NCI-H345 (cell line): ENCODE measurements at regions not wholly inside any gene's neighbourhood (a gene's known extent, or its start where the extent isn't known, plus 50 kb on each side); places are given as distances from the start of the nearest gene placed in this dataset.

Experiments used
- DNase-seq: peaks from one replicate; lab custom pipeline; 2025; lab: John Stamatoyannopoulos, UW

DNA sequence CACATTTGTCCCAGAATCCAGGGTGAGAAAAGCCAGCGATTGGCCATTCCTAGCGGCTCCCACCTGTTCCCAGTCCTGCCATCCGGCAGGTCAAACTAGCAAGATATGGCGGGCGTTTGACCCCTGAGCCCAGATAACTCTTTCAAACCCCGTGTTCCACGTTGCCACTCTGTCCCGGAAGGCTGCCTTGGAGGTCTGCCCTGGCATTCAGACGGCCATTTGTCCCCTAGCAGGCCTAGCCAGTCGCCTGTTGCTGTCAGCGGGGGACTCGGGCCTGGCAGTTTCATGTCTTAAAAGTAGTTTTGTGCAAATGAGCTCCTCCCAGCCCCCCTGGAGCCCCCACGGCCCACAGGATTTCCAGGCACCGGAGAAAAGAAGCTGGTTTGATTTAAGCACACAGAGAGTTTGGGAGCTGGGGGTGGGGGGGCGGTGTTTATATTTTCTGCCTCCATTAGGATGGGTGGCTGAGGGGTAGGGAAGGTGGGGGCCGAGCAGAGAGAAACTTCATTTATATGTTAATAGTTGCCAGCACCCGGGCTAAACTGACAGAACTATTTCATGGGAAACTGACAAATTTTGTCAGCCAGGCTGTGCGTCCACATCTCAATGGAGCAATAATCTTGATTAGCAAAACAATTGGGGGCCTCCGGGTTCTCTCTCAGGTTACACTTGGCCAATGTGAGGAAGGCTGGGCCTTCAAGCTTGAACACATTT, 240.9 kb upstream of the SALL1 start:
- DNase-seq = no peak

DNA sequence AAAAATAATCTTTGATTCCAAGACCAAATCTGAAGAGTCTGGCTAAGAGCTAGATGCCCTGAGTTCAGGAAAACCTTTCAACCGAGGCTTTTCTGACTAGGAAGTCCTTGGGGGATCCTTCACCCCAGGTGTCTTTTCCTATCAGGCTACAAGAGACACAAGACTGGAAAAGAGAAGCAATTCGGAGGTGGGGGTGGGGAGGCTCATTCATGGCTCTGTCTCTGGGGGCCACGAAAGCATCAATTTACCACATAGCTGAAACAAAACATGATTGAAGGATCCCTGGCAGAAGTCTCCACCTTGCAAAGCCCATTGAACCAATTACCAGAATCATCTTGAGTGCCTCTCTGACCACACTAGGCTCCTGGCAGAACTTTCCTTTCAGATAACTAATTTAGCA, 239.8 kb upstream of the SALL1 start:
- DNase-seq = no peak

DNA sequence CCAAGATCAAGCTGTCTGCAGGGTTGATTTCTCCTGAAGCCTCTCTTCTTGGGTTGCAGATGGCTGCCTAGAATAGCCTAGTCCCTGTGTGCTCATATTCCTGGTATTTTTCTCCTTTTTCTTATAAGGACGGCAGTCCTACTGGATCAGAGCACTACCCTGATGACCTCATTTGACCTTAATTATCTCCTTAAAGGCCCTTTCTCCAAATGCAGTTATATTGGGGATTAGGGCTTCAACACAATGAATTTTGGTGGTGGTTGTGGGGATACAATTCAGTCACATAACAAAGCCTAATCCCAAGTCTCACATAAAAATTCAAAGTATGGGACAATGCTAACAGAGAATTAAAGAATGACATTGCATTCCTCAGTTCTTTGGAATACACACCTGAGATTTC, 238.8 kb upstream of the SALL1 start:
- DNase-seq = no peak

DNA sequence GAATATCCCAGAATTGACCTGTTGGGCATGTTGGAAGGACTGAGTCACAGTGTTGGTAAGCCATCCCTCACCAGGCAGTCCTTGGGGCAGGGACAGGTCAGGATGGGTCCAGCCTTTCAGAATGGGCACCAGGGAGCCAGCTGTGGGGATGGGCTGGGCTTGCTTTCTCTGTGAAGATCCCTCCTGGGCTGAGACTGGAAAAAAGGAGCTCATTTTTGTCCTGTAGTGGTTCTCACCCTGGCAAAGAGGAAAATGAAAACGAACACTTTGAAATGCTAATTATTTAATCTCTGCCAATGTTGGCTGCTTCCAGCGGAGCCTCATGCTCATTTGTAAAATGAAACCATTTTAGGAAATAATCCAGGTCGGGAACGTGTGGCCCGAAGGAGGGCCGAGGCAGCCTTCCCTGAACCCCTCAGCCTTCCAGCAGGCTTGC, 237.5 kb upstream of the SALL1 start:
- no peak for DNase-seq

DNA sequence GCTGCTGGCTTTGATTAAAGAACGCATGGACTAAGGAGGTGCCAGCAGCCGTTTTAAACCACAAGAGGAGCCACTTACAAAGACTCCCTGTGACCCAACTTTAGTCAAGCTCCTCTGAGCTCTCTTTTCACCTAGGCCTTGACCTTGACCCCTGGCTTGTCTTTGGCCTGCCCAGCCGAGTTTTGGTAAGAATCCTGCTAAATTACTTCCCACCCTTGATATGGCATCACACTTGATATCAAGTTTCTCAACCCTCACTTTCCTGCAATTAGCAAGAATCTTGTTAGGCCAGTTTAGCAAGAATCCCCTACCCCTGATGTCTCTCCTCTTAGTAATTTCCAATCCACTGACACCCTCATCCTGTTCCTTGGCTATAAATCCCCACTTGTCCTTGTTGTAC, 232.8 kb upstream of the SALL1 start:
- no peak for DNase-seq

DNA sequence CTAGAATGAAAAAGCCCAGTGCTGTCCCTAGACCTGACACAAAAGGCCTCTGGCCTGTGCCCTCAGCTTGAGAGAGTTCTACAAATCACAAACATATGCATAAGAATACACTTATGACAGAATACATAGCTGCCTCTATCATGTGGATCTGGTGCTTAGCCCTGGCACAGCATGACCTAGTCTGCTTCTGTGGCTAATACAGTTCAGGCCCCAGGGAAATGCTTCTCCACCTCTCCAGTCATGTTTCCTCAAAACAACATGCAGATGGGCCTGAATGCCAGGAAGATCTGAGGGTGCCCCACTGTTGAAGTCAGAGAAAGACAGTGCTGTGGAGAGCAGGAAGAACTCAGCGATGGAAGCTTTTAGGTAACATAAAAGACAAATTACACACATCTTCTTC, 231.9 kb upstream of the SALL1 start:
- DNase-seq = no peak

DNA sequence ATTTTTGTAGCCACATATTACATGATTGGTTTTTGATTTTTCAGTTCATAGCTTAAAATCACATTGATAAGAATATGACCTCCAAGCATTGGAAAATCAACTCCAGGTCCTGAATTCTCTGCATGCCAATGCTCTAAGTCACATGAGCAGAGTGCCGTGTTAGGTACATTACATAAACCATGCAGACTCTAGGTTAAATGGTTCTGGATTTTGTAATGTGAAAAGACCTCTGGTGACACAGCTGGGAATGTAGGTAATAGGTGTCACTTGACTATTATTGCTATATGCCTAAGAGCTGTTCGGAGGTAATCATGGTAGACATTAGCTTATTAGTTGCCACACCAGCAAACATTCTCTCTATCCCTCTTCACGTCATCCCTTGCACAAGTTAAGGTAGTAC, 231.1 kb upstream of the SALL1 start:
- no peak for DNase-seq

DNA sequence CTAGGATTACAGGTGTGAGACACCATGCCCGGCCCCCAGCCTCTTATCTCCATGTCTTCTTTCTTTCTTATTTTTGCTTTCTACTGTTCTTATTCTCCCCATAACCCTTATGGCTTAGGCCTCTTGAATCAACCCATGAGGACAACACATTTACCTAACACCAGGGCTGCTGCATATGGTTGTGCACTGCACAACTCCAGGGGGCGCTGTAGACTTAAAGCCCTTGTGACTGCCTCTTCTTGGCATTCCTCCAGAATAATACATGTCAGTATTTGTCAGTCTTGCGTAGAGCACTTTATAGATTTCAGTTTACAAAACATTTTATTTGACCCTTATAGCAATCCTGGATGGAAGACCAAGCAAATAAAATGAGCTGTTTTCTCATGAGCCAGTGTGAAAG, 225.0 kb upstream of the SALL1 start:
- DNase-seq = no peak

DNA sequence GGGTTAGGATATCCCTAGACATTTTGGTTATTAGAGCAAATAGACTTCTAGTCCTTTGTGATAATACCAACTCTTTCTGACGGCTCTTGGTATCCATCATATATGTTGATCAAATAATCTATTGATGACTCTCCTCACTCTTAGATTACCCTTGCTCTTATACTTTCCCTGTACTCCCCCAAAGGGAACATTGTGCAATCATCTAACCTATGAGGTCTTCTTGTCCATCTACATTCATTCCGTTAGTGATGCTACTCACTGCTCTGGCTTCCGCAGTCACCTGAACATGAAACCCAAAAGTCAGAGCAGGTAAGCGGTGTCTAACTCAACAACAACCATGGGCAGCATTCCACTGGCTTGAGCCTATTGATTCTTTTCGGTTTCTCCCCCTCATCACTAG, 223.7 kb upstream of the SALL1 start:
- DNase-seq = no peak

DNA sequence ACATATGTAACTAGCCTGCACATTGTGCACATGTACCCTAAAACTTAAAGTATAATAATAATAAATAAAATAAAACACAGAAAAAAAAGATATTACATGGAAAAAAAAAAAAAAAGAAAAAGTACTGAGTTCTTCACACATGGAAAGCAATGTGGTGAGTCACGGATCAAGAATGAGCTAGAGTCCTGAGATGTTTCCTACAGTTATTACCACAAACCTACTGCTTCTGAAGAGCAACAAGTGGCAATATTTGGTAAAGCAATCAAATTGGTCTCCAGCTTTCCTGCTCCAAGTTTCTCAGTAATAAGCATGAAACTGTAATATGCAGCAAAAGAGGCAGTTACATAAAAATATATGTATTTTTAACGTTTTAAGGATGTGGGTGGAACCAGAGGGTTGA, 223.3 kb upstream of the SALL1 start:
- DNase-seq = no peak

DNA sequence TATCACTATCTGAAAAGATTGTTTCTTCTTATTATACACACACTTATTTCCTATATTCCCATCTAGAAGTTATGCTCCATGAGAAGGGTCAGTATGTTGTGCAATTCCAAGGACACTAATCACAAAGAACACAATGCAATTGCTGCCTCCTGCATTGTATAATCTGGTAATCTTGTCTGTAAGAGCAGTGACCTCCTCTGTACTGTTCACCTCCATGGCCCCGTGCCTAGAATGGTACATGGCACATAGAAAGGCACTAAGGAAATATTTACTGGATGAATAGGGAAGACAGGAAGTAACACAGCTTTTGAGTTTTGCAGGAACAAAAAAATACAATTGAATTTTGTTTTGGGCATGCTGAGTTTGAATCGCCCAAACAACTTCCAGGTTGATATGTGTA, 214.6 kb upstream of the SALL1 start:
- DNase-seq = no peak

DNA sequence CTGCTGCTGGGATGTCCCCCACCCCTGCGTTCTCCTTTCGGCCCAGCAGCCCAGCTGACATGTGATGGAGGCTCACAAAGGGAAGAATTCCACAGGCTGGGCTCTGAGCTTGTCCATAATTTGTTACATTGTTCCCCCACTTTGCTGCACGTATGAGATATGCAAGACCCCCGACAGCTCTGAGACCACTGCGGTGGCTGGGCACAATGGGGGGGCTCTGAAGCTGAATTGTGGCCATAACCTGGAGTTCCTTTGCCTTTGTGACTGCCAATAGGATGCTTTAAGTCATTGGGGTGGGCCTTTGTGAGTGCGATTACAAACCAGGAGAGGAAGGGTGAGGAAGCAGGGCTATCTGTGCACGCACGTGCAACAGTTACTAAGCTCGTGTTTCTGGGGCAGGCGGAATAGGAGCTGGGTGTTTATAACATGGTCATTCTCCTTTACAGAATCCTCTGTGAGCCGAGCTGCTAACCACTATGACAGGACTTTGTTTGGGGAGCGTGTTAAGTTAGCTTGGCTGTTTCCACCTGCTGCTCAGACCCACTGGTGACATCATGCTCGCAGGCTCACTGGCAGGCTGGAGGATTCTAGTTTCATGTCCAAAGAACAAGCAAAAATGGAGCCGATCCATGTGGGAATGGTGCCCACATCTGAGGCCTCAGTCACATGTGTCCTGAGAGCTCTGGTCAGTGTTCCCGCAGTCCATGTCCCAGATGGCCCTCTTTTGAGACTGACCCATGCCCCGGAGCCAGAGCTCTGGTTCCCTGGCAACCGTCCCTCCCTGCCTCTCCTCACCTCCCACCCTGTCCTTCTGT, 208.3 kb upstream of the SALL1 start:
- DNase-seq = no peak

DNA sequence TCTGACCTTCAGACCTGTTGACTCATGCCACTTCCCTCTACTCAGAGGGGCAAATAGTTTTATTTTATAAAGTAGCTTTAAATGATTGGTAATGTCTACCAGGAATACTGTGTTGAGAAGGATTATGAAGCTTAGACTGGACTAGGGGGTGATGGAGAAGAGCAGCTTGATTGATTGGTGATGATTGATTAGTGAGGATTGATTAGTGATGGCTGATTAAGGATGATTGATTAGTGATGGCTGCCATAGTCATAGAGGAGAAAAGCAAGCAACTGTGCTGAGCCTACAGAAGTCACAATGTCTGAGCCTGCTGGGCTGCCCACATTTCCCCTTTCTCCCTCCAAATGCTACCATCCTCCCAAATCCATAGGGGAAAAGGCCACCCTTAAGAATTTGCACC, 206.8 kb upstream of the SALL1 start:
- no peak for DNase-seq

DNA sequence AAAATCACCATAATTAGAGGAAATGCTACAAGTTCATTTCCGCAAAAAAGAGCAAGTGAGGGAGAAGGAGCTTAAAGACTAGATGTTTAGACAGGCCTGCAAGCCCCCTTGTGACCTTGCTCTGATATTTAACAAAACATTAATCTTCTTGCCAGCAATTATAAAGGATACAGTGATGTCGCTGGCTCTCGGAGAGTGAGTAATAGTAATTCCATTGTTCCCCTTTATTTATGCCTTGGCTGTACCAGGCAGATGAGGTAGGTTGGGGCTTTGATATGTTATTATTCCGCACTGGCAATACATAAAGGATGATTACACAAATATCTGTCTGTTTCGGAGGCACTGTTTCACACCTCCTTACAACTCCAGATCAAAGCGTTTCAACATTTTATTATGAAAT, 204.8 kb upstream of the SALL1 start:
- no peak for DNase-seq

DNA sequence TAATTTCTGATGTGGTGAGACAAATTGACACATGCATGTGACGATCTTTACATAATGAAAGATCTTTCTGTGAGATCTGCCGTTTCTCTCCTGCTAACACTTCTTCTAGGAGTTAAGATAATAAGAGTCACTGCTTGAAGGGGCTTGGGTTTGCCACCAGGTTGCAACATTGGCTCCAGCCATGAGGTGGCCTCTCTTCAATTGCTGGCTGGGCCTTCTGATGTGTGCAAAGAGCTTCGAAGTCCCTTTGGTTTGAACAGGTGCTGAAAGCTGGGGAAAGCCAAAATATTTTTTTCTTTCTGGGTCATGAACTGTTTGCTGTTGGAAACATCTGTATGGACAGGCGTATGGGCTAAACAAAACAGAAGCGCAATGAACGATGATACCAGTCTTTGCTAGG, 204.1 kb upstream of the SALL1 start:
- DNase-seq = no peak

DNA sequence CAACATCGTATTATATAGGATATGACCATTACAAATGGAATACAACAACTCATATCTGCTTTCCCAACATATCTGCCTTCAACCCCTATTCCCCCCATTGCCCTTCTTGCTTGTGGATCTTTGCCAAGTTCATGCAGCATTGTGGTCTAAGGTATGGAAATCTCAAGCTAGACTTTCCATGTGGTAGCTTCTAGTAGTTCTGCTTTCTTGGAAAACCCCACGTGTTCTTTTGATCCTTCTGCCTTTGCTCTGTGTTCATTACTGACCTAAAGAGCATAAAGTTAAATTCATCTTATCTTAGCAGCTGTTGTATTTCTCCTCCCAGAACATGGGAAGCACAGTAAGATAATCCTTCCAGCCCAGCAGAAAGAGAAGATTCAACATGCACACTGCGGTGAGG, 202.0 kb upstream of the SALL1 start:
- DNase-seq = no peak

DNA sequence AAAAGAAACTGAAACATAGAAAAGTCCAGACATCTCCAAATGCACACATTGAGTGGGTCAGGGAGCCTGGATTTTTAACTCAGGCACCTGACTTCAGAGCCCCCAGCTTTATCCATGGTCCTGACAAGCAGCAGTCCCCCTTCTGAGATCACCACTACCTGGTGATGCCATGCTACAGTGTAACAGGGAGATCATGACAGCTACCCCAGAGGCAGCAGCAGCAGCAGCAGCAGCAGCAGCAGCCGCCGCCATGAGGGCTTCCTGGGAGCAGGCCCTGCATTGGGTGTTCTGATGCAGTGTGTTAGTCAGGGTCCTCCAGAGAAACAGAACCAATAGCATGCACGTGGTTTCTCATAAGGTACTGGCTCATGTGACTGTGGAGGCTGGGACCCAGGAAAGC, 198.6 kb upstream of the SALL1 start:
- no peak for DNase-seq

DNA sequence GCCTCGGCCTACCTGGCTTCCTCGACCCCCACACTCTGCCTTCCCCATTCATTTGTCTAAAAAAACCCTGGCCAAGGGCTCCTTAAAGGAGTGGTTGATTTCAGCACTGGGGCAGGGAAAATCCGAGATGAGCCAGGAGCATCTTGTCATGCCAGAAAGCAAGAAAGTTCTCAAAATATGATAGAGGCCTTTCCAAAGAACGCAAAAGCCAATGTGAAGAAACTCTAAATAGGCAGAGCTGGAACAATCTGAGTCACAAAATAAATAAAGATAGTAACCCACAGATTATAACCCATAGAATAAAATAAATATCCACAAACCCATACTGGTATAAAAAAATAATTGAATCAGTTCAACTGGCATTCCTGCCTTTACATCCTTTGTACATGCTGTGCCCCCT, 192.3 kb upstream of the SALL1 start:
- no peak for DNase-seq

DNA sequence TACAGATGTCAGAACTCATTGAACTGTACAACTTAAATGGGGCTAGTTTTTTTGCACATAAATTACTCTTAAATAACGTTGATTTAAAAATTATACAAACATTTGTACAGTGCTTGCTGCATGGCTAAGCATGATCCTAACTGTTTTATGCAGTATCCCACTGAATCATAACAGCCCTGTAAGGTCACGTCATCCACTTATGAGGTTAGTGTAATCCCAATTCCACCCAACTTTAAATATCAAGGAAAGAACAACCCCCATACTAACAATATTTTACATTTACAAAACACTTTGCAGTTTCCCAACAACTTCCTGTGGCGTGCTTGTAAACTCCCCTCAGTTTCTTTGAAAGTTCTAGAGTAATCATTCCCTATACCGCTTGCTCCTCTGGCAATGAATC, 190.1 kb upstream of the SALL1 start:
- DNase-seq = no peak

DNA sequence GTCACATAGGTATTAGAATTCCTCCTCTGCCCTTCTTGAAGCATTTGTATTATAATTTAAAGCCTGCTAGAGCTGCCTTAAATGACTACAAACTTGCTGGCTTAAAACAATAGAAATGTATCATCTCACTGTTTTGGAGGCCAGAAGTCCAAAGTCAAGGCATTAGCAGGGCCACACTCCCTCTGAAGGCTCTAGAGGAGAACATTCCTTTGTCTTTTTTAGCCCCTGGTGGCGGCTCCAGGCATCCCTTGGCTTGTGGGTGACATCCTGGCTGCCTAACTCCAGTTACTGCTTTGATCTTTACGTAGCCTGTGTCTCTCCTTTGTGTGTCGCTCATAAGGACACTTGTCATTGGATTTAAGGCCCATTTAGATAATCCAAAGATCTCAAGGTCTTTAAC, 186.6 kb upstream of the SALL1 start:
- DNase-seq = no peak

DNA sequence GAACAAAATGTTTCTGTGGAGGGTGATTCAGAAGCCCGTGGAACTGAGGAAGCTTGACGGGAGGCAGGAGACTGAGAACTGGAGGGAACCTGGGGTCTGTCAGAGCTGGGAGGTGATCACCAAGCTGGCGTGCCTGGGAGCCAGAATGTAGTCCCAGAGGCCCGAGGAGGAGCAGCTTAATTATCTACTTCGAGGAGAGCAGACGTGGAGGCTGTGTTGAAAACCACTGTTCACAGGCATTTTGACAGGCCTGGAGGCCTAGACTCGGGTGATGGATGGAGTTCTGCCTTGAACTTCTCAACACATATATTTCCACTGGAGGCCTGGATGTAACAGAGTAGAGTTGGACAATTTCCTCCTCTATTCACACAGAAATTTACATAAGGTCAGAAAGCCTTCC, 177.7 kb upstream of the SALL1 start:
- DNase-seq = no peak

DNA sequence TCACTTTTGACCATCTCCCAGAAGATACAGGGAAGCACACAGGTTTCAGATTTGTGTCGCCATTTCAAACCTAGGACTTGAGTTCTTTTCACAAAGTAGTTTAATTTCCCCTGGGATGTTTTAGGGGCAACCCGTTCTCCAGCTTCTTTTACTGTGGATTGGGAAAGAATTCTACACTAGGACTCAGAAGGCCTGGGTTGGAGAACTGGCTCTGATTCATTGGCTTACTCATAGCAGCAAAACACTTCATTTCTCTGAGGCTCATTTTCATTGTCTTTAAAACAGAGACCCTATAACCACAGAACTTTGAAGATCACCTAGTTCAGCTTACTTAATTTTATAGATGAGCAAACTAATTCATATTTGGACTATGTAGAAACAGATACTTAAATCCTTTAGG, 175.9 kb upstream of the SALL1 start:
- no peak for DNase-seq

DNA sequence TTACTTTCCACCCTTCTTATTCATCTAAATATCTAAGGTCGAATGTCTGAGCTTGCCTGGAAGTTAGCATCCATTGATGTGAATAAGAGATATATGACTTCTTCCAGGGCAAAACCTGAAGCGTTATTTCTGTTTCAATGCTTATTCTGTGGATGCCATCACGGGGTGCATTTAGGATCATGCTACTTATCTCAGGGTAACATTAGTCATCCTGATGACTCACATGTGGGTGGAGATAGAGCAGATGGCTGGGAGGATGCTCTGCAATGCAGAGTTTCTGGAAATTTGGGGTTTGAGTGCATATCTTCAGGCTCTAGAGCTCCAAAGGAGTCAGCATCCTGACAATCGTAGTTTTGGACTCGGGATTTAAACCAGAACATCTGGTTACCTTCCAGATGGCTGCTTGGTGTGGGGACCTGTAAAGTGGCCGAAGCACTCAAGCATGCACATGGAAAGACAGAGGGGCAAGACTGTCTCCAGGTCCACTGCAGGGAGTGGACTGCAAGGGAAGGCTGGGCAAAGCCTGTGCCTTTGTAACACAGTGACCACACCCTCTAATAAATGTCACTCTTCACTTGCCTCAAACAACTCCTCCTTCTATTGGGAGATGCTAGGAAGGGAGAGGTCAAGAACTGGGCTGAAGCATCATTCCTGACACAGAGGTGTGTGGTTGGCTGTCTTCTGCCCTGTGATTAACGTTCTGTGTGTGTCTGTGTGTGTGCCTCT, 175.2 kb upstream of the SALL1 start:
- no peak for DNase-seq
